Dedifferentiated amniotic fluid mesenchymal stem cell (primary cell): ENCODE measurements at regions not wholly inside any gene's neighbourhood (a gene's known extent, or its start where the extent isn't known, plus 50 kb on each side); places are given as distances from the start of the nearest gene placed in this dataset.

Experiments
- DNase-seq: peaks from one replicate; pipeline ENCODE4 v3.0.0-alpha.2; 2016; ENCODE audit errors: extremely low spot score

DNA sequence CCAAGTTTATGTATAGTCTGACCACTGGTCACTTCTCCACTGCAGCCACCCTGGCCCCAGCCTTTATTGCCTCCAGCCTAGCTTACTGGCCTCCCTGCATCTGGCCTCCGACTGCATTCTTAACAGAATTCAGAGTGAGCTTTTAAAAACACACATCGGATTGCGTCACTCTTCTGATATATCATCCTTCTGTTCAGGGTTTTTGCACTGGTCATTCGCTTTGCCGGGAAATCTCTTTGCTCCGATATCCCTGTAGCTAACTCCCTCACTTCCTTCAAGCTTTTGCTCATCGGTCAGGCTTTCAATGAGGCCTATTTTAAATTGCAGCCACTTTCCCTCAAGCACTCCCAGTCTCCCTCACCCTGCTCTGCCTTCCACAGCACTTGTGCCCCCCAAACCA lies 101.6 kb upstream of the DLX2 start:
- DNase-seq = no peak

DNA sequence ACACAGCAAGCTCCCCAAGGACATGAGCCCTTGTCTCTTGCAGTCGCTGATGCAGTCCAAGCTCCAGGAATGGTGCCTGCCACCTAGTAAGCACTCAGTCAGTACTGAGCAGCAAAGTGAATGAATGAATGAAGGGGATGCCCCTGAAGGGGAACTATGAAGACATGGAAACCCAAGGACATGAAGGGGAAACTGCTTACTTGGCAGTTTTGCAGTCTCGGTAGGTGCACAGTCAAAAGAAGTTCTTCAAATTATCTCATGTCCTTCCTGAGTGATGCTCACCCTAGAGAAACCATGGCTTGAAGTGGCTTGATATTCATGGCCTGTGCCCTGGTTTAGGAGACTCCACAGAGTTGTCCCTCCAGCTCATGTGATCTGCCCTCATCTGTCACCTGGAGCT lies 102.1 kb upstream of the DLX2 start:
- no peak for DNase-seq

DNA sequence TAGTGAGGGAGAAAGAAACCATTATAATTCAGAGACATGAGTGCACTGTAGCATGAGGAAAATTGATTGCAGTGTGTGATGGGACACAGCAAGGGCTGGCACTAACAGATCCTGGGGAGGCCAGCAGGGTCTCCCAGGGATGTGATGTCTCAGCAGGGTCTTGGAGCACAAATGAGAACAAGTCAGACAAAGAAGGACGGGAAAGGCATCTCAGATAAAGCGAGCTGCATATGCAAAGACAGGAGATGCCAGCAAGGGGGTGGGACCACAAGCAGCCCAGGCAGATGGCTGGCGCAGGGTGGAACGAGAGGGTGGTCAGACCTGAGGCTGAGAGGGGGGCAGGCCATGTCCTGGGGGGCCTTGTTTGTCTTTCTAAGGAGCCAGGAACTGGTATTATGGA lies 102.6 kb upstream of the DLX2 start:
- no peak for DNase-seq

- no peak for DNase-seq
These were observed 105.2 kb upstream of the DLX2 start for GRCh38 chr2:172207911-172208310.

DNA sequence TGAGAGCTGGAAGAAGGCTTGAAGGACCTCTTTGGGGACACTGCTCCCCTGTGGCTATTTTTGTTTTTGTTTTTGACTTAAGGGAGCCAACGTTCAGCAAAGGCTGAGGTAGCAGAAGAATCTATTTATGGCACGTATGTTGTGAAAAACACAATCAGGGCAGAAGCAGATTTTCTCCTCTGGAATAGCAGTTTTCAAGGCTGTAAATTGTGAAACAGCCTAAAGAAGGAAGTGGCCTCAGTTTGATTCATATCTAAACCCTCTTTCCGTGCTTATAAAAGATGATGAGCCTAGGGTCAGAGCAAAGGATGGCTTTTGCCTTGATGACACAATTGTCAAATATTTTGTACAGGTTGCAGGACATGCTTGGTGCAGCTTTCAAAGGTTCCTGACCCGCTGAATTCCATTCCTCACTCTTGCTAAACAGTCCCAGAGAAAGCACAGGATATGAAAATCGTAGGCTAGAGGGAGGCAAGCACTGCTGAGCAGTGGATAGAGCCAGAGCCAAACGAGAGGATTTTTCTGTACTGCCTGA lies 106.2 kb upstream of the DLX2 start:
- DNase-seq = no peak

DNA sequence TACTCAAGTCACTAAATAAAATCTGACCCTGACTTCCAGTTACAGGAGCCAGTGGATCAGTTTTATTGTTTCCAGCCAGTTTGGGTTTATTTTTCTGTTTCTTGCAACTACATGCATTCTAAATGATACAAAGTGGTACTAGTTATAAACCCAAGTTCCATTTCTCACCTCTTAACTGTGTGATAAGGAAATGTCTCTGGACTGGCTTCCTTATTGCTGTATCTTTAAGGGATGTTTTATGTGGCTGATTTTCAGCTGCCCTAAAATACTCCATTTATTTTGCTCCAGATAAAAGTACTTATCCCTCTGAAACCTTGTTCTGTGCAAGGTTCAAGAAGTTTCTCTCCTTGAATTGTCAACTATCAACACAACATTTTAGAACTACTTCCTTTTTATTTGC lies 107.9 kb upstream of the DLX2 start:
- DNase-seq = no peak

DNA sequence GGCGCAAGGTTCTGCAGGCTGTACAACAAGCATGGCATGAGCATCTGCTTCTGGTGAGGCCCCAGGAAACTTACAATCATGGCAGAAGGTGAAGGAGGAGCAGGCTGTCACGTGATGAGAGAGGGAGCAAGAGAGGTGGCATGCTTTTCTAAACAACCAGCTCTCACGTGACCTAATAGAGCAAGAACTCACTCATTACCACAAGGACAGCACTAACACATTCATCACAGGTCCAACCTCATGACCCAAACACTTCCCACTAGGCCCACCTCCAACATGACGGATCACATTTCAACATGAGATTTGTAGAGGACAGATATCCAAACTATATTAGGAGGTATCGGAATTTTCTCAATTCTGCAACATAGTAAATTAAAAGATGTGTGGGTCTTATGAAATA lies 108.8 kb upstream of the DLX2 start:
- DNase-seq = no peak

GRCh38 chr2:172213116-172213860 lies 110.6 kb upstream of the DLX2 start:
- no peak for DNase-seq

DNA sequence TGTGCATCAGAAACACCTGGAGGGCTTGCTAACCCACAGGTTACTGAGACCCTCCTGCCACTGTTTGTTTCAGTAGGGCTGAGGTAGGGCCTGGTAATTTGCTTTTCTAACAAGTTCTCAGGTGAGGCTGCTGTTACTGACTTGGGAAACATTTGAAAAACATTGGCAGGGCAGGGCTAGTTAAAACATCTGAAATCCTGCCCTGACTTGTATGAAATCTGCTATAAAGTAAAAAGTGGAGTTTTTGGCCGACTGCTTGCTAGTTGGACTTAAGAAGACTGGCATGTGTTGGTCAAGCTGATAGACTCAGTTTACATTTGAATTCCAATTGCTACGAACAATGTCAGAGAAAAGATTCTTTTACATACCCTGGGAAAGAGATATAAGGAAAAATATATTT lies 111.6 kb upstream of the DLX2 start:
- DNase-seq = no peak

GRCh38 chr2:172215172-172215935 lies 112.7 kb upstream of the DLX2 start:
- DNase-seq = no peak

DNA sequence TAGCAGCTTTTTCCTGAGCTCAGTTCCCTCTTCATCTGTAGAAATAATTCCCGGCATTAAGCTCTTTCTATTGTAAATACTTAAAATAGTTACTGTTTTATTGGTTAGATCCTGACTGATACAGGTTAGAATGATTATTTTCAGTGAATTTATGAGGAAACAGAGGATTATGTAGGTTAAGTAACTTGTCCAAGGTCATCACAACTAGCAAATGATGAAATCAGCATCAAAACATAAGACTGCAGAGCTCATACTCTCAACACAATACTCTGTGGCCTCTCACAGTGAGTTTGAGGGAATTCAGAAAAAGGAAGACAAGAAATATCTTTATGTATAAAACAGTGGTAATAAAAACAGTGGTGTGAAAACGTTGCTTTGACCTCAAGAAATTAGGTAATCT lies 113.2 kb upstream of the DLX2 start:
- no peak for DNase-seq

DNA sequence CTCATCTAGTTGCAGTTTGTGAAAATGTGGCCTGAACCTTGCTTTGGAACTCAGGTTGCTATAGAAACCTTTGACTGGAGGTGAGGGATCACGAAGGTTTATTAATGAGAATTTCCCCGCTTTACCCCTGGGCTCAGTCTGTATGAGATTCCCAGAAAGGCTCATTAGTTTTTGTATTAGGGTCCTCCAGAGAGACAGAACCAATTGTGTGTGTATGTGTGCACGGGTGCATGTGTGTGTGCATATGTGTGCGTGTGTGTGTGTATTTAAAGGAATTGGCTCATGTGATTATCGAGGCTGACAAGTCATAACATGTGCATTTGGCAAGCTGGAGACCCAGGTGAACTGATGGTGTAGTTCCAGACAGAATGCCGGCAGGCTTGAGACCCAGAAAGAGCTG lies 113.8 kb upstream of the DLX2 start:
- DNase-seq = no peak

- no peak for DNase-seq
These were observed 116.5 kb upstream of the DLX2 start for GRCh38 chr2:172219201-172219600.

GRCh38 chr2:172220121-172220520 lies 117.4 kb upstream of the DLX2 start:
- no peak for DNase-seq

DNA sequence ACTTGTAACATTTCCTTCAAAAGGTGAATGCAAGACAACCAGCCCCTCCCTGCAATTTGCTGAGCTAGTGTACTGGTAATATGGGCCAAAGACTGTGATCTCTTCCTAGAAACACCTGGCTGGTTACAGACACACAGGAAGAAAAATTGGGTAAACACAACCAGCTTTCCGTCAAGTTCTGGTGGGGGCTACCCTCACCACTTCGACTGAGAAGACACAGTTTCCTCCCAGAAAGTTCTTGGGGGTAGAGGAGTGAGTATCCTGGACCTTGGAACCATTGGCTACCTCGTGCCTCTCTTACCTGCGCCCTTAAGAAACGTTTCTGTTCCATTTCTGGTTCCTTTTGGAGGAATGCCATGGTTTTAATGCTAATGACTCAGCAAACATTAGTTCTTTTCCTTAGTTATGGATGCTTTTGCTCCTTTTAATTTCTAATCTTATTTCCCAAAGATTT lies 120.9 kb upstream of the DLX2 start:
- no peak for DNase-seq

DNA sequence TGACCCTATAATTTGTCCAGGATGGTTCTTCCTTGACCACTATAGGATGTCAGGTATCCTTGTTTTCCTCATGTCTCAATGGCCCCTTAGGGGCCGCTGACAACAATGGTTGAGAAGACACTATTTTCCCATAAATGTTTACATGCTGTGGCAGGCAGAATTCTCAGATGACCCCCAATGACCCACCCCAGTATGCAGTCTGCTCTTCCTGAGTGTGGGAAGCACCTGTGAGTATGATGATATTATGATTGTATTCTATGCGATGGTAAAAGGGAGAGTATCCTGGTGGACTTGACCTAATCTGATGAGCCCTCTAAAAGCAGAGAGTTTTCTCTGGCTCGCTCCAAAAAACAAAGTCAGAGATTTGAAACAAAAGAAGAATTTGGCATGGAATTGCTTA lies 123.1 kb upstream of the DLX2 start:
- DNase-seq = no peak

GRCh38 chr2:172226244-172227061 lies 123.8 kb upstream of the DLX2 start:
- no peak for DNase-seq

GRCh38 chr2:172227719-172228118 lies 125.0 kb upstream of the DLX2 start:
- no peak for DNase-seq

GRCh38 chr2:172228177-172228808 lies 125.6 kb upstream of the DLX2 start:
- DNase-seq = no peak

DNA sequence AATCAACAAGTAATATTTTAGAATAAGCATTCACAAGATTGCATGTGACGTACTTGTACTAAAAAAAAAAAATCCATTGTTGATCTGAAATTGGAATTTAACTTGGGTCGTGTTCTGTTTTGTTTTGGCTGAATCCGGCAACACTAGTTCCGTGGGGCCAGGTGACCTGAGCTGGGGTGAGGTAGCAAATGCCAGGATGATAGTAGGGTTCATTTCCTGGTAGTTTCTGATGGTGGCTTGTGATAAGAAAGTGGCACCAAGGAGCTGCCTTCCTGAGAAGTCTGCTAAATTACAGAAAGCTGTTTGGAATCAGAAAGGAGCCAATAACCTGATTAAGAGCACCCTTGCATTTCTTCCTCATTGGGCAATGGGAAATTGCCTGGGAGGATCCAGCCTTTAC lies 126.4 kb upstream of the DLX2 start:
- no peak for DNase-seq

DNA sequence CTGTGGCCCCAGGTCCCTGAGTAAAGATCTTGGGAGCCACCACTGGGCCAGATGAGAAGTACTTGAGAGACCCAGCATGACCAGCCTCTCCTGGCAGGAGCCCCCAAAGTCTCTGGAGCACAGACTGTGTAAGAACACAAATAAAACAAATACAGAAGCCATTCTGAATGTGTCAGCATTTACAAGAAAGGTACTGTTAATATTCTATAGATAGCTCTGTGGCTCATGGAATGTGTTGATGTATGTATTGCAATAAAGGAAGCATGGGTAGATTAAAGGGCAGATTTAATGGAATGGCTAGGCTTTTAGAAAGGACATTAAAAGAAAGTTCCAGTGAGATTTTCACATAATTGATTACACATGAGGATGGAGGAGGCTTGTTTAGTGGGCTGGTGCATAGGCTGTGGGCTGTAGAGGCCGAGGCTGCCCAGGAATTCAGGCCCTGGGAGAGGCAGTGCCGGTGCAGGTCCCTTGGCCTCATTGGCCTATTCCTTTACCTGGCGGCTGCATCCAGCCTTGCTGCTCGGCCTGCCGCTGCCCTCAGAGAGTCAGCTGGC lies 127.7 kb upstream of the DLX2 start:
- DNase-seq = no peak
